HG03442 (cell line): ENCODE measurements at regions not wholly inside any gene's neighbourhood (a gene's known extent, or its start where the extent isn't known, plus 50 kb on each side); places are given as distances from the start of the nearest gene placed in this dataset.
"Not testable (repeated sequence)": the region's sequence is repeated elsewhere in the genome, so short reads cannot be mapped to it uniquely, and the experiment has no call there.

Source experiments
- ATAC-seq: cut with Tn5 transposase; IDR thresholded peaks from one replicate; pipeline ENCODE4 v1.9.1; 2021; ENCODE audit warnings: mild to moderate bottlenecking, moderate library complexity; ENCODE audit not compliant: unreplicated experiment

DNA sequence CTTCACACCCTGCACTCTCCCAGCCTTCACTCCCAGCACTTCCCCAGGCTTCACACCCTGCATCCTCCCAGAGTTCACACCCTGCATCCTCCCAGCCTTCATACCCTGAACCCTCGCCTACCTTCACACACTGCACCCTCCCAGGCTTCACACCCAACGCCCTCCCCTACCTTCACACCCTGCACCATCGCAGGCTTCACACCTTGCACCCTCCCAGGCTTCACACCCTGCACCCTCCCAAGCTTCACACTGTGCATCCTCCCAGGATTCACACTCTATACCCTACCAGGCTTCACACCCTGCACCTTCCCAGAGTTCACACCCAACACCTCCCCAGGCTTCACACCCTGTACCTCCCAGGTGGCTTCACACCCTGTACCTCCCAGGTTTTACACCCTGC lies 448.7 kb upstream of the MYT1L start:
- no peak for ATAC-seq

- ATAC-seq = no peak
These were observed 446.8 kb upstream of the MYT1L start for GRCh38 chr2:2777876-2778275.

DNA sequence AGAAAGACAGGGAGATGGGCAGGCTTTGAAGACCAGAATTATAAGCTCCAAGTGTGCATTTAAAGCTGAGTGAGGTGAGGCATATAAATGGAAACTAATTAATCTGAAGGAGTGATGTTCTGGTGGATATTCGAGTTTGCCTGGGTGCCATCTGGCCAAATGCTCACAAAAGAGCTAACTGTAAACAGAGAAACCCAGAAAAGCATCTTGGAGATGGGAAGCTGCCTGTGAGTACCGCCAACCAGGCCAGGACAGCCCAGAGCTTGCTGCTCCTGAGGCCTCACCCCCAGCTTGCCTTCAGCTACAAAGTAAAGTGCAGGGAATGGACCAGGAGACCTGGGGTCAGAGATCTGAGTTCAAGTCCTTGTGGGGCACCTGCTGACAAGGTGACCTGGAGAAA lies 446.1 kb upstream of the MYT1L start:
- ATAC-seq = no peak

- ATAC-seq = no peak
These were observed 443.9 kb upstream of the MYT1L start for GRCh38 chr2:2775018-2775417.

DNA sequence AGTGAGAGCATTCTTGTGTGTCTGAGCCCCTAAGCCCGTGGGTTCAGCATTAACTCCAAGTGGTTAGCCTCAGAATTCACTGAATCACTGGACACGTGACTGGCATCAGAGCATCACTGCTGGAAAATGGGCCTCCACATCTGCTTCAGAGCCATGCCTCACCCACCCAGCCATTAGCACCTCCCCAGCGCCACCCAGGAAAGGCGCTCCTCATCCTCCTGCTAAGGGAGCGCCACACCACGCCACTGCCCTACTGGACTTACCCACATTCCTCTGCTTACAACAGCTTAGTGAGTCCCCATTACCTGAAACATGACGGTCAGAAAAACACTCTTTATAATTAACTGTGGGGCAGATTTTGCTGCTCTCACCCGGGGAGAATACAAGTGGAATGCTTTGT lies 442.6 kb upstream of the MYT1L start:
- no peak for ATAC-seq

- ATAC-seq = not testable (repeated sequence)
These were observed 442.0 kb upstream of the MYT1L start for GRCh38 chr2:2773080-2773479.

DNA sequence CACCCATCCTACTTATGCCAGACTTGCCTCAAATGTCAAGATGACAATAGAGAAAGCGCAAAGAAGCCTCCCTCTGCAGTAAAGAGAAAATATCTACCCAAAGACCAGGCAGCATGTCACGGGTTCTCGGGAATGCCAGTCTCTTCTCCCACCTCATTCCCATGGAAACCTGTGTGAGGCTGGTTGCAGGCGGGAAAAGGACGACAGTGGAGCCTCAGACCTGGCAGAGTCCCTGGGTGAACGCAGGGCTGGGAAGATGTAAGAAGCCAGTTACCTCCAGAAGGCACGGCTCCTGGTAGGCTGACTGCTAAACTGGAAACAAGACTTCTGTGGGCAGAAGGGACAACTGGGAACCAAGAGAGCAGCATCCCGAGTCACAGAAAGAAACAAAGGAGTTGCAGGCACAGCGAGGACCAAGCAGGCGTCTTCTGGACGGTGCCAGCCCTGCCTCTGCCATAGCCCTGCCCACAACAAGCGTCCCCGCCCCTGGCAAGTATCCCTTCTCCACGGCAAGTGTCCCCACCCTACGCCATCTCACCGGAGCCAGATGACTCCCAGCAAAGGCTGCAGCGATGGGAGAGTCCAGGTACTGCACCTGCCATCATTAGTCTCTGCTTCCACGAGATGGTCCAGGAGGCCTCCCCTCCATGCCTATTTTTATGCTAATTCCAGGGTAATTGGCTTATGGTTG lies 440.8 kb upstream of the MYT1L start:
- ATAC-seq = no peak

DNA sequence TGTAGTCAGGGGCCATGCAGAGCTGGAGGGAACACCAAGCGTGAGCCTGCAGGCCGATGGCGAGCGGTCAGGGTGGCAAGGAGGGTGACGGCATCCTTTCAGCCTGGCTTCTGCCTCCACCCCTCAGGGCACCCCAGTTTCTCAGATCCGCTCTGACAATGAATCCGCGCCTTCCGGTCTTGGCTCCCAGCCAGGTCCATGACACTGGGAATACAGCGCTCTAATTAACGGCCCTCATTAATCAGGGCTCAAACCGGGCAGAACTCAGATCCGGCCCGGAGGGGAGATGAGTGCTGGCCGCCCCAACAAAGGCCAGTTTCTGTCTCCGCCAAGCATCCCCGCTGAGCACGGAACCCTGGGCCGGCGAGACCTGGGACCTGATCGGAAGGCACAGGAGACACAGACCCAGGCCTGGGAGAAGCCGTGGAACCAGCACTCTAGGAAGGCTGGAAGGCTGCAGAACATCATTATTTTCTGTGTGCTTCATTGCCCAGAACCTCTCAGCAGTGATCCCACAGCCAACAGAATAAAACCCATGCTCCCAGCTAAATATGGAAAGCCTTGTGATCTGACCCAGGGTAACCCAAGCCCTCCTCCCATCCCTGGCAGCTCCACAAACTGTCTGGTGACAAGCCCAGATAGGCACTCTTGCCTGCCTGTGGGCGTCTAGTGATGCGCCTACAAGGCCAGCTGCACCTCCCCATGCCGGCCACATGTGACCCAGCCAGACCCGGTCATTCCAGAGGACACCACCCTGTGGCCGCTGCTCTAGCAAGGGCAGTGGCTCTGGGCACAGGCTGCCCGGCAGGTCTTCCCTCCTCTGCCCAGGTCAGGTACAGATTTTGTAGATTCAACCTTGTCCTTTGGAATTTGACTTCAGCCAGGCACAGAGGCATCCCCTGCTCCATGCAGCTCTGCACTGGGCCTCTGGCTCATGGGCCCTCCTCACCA lies 438.7 kb upstream of the MYT1L start:
- no peak for ATAC-seq

DNA sequence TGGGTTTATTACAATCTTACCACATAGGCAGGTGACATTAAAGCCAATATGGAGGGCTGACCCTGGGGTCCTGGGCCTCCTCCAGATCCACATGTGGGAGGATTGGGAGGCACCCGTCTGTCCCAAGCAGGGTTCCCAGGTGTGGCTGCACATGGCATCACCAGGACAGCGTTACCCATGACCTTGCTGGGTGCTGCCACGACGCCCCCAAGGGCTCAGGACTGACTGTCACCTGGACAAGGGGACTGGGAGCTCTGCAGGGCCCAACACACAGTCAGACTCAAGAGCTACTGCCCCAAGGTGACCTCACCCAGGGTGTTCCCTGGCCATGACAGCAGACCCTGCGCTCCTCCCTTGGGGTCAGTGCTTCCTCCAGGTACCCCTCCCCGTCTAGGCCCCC lies 437.4 kb upstream of the MYT1L start:
- ATAC-seq = no peak

DNA sequence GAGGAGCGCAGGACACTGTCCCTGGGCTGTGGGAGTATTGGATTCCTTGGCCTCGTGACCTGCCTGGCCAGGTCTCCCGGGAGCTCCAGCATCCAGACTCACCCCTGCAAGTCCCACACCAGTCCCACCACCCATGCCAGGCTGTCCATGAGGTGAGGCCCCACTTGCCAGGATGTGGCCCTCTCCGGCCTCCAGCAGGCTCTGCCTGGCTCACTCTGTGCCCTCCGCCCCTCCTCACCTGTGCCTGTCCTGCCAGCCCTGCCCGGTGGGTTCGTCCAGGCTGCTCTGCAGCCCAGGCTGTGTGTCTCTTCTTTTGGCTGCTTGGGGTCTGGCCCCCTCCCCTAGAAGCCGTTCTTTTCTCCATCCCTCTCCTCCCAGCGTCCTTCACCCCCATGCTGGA lies 436.8 kb upstream of the MYT1L start:
- no peak for ATAC-seq

DNA sequence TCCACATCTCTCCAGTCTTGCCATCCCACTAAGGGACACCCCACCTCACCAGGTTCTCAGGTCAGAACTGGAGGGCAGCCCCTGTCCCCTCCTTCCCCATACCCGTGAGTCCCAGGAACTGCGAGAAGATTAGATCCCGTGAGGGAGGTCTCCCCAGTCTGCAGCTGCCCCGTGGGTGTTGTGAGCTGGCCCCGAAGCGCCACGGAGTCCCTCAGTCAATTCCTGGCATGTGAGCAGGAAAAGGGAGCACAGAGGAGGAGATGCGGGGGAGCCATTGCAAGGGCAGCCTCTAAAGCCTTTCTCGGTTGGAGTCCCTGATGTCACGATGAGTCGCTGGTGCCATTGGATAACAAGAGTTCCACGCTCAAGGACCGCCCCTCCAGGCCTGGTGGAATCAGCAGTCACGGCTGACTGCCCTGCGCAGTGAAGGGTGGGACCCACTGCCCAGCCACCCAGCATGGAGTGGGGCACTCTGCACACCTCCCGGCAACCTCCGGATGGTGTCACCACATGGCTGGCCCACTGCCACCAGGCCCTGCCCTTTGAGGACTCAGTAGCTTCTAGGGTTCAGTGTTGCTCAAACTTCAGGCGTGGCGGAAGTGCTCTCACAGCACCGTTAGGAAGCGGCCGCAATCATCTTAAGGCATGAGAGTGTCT lies 434.9 kb upstream of the MYT1L start:
- ATAC-seq = no peak

DNA sequence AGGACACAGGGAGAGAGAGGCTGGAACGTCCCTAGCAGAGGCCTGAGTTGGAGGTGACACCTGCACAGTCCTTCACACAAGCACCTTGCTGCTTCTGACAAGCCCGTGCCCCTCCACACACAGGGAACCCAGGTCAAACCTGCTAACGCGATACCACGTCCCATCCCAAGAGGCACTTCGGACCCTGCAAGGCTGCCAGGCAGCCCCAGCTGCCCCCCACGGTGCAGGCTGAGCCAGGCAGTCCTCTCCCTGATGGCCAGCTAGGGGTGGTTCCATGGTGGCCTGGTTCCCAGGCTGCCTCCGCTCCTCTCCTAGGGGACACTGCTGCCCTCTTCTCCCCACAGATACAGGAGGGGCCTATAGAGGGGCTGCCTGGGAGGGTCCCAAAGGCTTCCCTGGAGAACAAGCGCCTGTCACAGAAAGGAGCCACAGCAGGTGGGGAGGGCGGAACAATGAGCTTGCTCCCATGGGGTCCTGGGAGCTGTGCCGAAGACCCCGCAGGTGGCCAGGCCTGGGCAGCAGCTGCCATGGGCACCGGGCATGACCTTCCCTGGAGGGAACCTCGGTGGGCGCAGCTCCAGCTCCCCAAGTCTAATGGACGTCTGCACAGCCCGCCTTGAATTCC lies 434.2 kb upstream of the MYT1L start:
- no peak for ATAC-seq

GRCh38 chr2:2764739-2765138 lies 433.7 kb upstream of the MYT1L start:
- ATAC-seq = no peak

GRCh38 chr2:2764001-2764355 lies 432.9 kb upstream of the MYT1L start:
- no peak for ATAC-seq

DNA sequence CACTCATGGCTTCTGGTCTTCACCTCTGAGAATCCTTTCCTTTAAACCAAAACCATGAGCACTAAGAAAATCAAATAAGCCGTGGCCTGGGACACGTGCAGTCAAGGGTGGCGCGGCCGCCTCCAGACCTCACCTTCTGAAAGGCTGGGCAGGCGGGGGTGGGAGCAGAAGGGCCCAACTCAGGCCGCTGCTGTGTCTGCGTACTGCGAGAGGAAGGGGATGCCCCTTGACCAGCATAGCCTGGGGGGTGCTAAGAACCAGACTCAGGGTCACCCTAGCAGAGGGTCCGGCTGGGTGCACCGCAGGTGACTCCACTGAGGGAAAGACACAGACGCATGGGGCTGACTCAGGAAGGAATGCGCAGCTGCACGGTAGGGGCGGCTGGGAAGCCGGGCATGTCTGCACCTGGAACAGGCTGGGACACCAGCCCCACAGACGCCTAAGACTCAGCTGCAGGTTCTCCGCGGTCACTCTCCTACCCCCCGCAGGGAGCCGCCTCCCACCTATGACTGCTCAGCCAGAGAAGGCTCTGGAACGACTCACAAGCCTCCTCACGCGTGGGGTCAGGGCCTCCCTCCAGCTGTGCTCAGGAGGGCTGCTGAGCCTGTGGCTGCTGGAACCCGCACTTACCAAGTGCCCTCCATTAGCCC lies 432.4 kb upstream of the MYT1L start:
- ATAC-seq = no peak

DNA sequence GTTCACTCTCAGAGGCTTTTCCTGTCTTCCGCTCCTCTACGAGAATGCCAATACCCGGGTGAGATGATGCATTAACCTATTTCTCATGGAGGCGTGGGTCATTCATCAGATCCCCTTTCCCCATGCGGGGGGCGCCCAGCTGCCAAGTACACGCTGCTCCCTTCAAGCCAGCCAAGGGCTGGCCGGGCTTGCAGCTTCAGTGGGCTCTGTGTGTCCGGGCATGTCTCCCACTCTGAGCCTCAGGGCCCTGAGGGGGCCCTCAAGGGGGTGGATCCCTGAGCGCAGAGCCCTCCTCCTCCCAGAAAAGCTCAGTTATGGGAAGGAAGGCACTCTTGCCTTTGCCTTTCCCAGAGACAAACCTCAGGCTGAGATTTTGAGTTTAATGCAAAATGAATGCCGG lies 431.8 kb upstream of the MYT1L start:
- ATAC-seq = no peak

- ATAC-seq = no peak
These were observed 431.3 kb upstream of the MYT1L start for GRCh38 chr2:2762166-2762908.

DNA sequence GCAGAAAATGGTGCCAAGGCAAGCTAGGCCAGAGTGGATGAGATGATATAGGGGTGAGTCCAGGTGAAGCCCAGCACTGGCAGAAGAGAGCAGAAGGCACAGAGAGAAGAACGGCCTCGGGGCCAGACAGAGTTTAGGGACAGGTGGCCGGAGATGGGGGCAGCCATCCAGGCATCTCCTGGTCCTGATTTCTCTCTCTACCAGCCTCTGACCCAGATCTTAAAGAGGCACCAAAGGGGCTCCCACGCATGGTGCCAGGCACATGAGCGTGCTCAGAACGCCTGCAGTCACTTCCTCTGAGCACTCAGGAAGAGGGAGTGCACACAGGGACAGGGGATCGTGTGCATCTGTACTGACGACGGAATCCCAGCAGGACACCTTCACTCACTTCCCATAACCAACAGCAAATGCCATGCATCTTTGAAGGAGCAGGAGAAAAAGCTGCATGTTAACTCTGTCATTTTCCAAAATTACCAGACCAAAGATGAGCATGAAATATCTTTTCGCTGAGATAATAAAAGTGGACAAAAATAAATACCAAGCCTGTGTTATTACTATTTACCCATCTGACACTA lies 427.8 kb upstream of the MYT1L start:
- no peak for ATAC-seq

- peak; percentile 77 for ATAC-seq
These were observed 426.7 kb upstream of the MYT1L start for GRCh38 chr2:2757764-2758163.

GRCh38 chr2:2756886-2757285 lies 425.8 kb upstream of the MYT1L start:
- ATAC-seq = no peak
